ENCODE measurements at regions not wholly inside any gene's neighbourhood (a gene's known extent, or its start where the extent isn't known, plus 50 kb on each side); places are given as distances from the start of the nearest gene placed in this dataset.

DNA sequence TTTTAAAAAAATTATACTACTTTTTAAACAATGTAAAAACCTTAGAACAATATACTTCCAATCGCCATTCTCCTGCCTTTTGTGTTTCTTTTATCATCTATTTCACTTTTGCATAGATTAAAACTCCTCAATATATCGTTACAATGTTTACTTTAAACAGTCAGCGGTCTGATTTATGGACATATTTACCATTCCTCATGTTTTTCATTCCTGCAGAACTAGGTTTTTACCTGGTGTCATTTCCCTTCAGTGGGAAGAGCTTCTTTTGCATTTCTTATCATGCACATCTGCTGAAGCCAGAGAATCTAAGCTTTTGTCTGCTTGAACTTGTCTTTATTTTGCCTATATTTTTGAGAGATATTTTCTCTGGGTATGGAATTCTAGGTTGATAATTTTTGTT lies 277.4 kb upstream of the PLXNA2 start:
- no peak for DNase-seq

DNA sequence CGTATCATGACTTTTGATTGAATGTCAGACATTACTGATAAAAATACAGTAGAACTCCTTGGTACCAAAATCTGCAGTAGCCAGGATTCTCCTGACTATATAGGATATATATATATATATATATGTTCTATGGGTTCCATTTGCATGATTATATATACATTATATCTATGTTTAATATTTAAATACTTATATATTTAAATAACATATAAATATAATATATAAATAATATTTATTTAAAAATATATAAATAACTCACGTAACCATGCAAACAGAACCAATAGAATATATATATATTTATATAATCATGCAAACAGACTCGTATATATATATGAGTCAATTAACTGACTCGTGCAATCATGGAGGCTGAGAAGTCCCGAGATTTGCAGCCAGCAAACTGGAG lies 278.8 kb upstream of the PLXNA2 start:
- no peak for DNase-seq

GRCh38 chr1:208524376-208524775 lies 280.2 kb upstream of the PLXNA2 start:
- no peak for DNase-seq

DNA sequence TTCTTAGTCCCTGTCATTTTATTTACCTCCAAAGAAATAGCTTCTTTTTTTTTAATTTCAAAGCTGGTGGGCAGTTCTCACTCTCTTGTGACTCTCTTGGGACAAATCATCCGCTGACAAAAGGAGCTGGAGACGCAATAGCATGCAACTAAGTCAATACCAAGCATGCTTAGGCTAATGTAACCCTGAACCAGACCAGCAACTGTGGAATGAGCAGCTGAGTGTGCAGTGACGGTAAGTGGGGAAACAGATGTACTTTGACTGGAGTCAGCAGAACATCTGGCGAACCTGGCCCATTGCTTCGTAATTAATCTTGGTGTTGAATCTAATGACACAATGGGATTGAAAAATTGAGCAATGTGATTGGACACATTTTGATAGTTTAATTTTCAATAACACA lies 280.7 kb upstream of the PLXNA2 start:
- DNase-seq = no peak

GRCh38 chr1:208525417-208525816 lies 281.2 kb upstream of the PLXNA2 start:
- DNase-seq = no peak

DNA sequence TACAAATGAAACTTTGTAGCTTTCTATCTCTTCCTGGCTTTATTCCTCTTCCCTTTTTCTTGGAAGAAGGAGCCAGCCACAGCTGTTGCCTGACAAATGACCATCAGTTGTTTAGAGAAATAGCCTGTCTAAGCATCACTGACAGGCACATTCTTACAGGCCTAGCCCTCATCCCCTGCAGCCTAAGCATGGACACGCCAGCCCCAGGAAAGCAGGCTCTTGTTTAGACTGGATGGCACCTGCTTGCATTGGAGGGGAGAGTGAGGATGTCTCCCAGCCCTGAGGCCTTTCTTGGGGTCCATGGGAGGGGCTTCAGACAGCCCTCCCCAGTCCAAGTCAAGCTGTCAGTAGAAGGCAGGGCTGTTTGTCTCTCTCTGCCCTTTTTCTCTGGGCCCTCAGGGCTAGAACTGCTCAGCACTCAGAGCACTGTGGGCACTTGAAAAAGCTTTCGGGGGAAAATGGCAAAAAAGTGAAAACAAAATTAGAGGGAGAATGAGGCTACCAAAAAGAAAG lies 282.5 kb upstream of the PLXNA2 start:
- no peak for DNase-seq

- no peak for DNase-seq
Measured at GRCh38 chr1:208527156-208527555, 283.0 kb upstream of the PLXNA2 start.

GRCh38 chr1:208528578-208529240 lies 284.5 kb upstream of the PLXNA2 start:
- DNase-seq = no peak

GRCh38 chr1:208531003-208531750 lies 287.0 kb upstream of the PLXNA2 start:
- no peak for DNase-seq

GRCh38 chr1:208533746-208534598 lies 289.8 kb upstream of the PLXNA2 start:
- DNase-seq = no peak

DNA sequence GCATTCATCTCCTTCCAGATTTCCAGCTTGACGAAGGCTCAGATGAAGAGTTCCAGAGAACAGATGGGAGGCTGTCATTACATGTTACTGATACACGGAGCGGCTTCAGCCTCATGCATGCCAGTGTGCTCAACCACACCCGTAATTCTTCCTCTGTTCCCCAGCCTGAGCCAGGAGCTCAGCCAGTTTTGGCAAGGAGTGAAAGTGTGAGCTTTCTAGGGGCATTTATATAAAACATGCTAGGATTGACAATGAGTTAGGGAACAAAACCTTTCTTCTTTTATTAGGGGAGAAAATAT lies 290.4 kb upstream of the PLXNA2 start:
- no peak for DNase-seq

GRCh38 chr1:208534979-208535378 lies 290.8 kb upstream of the PLXNA2 start:
- no peak for DNase-seq

DNA sequence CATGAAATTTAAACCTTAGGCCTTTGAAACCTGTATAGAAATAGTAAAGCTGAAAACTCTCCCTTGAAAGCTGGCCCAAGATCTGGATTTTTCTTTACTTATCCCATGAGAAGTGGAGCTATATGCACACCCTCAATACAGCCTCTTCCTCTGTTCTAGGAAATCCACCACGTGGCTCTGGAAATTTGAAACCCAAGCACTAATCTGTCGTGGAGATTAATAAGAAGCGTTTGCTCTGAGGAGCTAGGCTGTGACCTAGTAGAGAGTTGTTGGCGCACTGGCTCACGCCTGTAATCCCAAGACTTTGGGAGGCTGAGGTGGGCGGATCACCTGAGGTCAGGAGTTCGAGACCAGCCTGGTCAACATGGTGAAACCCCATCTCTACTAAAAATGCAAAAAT lies 291.3 kb upstream of the PLXNA2 start:
- DNase-seq = no peak

DNA sequence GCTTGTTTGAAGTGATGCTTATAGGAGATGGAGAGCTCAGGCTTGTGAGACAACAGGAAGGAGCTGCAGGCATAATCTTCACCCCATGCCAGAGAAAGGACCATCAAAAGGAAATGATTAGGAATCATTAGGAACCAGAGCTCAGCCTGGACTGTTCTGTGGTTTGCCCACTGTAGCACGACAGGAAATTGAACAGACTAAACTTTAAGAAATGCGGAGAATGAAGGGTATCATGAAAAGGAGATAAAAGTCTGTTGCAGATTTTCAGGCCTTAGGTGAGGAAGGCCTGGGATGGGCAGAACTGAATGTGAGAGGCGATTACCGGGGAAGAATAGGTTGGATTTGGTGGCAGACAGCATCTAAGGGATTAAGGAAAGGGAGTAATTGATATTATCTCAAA lies 292.0 kb upstream of the PLXNA2 start:
- DNase-seq = no peak

GRCh38 chr1:208537198-208537597 lies 293.0 kb upstream of the PLXNA2 start:
- DNase-seq = no peak

GRCh38 chr1:208538078-208538477 lies 293.9 kb upstream of the PLXNA2 start:
- DNase-seq = no peak

DNA sequence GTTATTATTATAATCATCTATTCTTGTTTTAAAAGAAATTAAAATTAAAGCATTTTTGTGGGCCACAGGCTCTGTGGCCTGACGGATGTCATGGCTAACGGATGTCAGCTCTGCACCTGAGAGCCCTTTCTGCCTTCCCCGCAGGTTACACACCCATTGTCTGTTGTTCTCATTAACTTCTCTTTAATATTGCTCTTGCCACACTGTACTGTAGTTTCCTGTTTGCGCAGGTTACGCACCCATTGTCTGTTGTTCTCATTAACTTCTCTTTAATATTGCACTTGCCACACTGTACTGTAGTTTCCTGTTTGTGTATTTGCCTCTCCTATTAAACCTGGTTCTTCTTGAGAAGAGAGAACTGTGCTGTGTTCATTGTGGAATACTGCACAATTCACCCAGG lies 294.4 kb upstream of the PLXNA2 start:
- no peak for DNase-seq

GRCh38 chr1:208540724-208541123 lies 296.5 kb upstream of the PLXNA2 start:
- DNase-seq = no peak

DNA sequence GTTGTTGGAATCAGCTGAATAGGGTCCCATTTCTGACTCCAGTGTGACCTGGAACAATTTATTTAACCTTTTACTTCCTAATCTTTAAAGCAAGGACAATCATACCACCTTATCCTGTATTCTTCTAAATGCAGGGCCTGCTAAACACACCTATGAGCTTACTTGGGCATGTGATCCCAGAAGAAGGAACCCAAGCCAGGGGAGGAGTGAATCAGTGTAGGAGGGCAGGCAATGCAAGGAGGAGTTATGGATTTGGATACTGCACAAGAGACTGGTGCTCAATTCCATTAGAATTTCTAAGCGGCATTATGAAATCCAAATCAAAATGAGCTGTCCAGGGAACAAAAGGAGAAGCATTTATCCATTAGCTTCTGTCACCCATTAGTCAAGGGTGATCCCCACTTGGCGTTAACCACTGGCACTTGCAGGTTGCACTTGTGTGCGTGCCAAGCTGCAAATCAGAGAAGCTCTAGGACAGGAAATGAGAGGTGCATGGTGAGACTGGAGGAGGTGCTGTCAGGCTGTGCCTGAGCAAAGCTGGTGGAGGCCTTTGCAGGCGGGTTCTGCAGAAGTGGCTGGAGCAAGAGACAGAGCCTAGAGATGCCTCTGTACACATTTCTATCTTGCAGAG lies 297.2 kb upstream of the PLXNA2 start:
- peak; percentile 5 for DNase-seq

DNA sequence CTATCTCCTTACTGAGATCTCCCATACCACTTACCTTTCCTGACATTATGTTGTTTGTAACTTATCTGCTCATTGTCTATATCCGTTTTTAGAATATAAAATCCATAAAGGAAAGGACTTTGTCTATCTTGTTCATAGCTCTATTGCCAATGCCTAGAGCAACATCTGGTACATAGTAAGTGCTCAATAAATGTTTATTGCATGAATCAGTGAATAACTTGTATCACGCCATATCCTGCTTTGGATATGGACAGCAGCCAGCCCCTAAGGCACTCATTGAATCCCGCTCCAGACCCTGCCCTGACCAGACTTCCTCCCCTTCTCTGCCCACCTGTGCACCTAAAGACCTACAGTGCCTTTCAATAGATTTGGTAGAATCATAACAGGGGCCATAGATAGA lies 298.1 kb upstream of the PLXNA2 start:
- no peak for DNase-seq

GRCh38 chr1:208544053-208544452 lies 299.9 kb upstream of the PLXNA2 start:
- DNase-seq = no peak

- no peak for DNase-seq
Measured at GRCh38 chr1:208544794-208545193, 300.6 kb upstream of the PLXNA2 start.

DNA sequence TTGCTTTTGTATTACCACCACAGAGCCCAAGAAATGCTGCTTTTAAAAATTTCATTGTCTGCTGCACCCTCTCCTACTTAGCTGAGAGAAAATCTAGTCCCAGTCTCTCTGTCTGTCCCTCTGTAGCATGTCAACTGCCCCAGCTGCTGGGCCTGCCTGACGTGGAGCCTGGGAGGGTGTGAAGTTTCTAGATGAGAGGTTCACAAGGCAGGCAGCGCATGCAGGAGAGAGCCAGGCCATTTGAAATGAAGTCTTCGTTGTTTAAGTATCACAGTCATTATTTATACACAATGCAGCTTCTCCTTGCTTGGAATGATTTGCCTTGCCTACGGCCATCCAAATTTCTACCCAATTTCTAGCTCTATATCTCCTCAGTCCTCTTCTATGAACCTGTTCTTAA lies 306.8 kb upstream of the PLXNA2 start:
- no peak for DNase-seq
